COLO668 (cell line): ENCODE measurements at regions not wholly inside any gene's neighbourhood (a gene's known extent, or its start where the extent isn't known, plus 50 kb on each side); places are given as distances from the start of the nearest gene placed in this dataset.
"Not testable (repeated sequence)": the region's sequence is repeated elsewhere in the genome, so short reads cannot be mapped to it uniquely, and the experiment has no call there.

Source experiments
- DNase-seq: peaks from one replicate; lab custom pipeline; 2025; ENCODE audit not compliant: unreplicated experiment; lab: John Stamatoyannopoulos, UW

- DNase-seq, result no peak
Observed at GRCh38 chr1:200496937-200497336, 87.1 kb upstream of the ZNF281 start.

- DNase-seq, result no peak
Observed at GRCh38 chr1:200495901-200496300, 86.1 kb upstream of the ZNF281 start.

- DNase-seq, result no peak
Observed at GRCh38 chr1:200493344-200493743, 83.5 kb upstream of the ZNF281 start.

GRCh38 chr1:200491103-200491502 lies 81.3 kb upstream of the ZNF281 start:
- DNase-seq, result no peak

- DNase-seq, result no peak
Observed at GRCh38 chr1:200490183-200490582, 80.3 kb upstream of the ZNF281 start.

- peak; percentile 38 for DNase-seq
Observed at GRCh38 chr1:200488375-200489165, 78.7 kb upstream of the ZNF281 start.

- no peak for DNase-seq
Observed at GRCh38 chr1:200487650-200488049, 77.8 kb upstream of the ZNF281 start.

GRCh38 chr1:200486634-200487033 lies 76.8 kb upstream of the ZNF281 start:
- no peak for DNase-seq

GRCh38 chr1:200484438-200484946 lies 74.7 kb upstream of the ZNF281 start:
- DNase-seq, result not testable (repeated sequence)

- no peak for DNase-seq
Observed at GRCh38 chr1:200483491-200484143, 73.8 kb upstream of the ZNF281 start.

GRCh38 chr1:200480964-200481363 lies 71.1 kb upstream of the ZNF281 start:
- no peak for DNase-seq

- no peak for DNase-seq
Observed at GRCh38 chr1:200479816-200480215, 70.0 kb upstream of the ZNF281 start.

GRCh38 chr1:200478945-200479558 lies 69.2 kb upstream of the ZNF281 start:
- DNase-seq, result no peak

GRCh38 chr1:200478239-200478623 lies 68.4 kb upstream of the ZNF281 start:
- DNase-seq, result no peak

- DNase-seq, result no peak
Observed at GRCh38 chr1:200474633-200475032, 64.8 kb upstream of the ZNF281 start.

GRCh38 chr1:200473698-200474371 lies 64.0 kb upstream of the ZNF281 start:
- DNase-seq, result no peak

GRCh38 chr1:200471739-200472138 lies 61.9 kb upstream of the ZNF281 start:
- DNase-seq, result no peak

- DNase-seq, result no peak
Observed at GRCh38 chr1:200468264-200469001, 58.6 kb upstream of the ZNF281 start.

- no peak for DNase-seq
Observed at GRCh38 chr1:200464784-200465400, 55.1 kb upstream of the ZNF281 start.
